NCI-H1105 (cell line): ENCODE measurements at regions not wholly inside any gene's neighbourhood (a gene's known extent, or its start where the extent isn't known, plus 50 kb on each side); places are given as distances from the start of the nearest gene placed in this dataset.
"Not testable (repeated sequence)": the region's sequence is repeated elsewhere in the genome, so short reads cannot be mapped to it uniquely, and the experiment has no call there.

Source experiments
- DNase-seq: peaks from one replicate; lab custom pipeline; 2025; lab: John Stamatoyannopoulos, UW

DNA sequence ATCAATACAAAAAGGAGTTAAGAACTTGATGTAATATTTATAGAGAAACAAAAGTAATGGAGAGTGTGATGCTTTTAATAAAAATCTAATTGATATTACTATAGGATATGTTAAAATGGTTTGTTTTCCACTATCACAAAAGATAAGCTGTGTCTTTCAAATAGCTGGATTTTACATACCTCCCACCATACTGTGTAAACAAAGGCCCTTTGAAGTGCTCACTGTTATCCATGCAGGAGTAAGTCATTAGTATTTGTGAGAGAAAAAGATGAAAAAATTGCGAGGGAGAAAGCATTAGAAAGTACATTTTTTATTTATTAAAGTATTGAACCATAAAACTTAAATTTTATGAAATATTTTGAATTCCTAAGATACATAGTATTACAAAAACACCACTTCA lies 733.0 kb downstream of the GRIK2 start:
- DNase-seq: no peak

DNA sequence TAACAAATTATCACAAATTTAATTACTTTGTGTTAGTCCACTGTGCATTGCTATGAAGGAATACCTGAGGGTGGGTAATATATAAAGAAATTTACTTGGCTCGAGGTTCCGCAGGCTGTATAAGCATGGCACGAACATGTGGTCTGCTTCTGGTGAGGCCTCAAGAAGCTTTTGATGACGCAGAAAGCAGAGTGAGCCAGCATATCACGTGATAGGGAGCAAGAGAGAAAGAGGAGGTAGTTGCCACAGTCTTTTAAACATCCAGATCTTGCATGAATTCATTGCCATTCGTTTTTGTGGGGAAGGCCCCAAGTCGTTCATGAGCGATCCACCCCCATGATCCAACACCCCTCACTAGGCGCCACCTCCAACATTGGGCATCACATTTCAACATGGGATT lies 733.7 kb downstream of the GRIK2 start:
- DNase-seq: no peak

DNA sequence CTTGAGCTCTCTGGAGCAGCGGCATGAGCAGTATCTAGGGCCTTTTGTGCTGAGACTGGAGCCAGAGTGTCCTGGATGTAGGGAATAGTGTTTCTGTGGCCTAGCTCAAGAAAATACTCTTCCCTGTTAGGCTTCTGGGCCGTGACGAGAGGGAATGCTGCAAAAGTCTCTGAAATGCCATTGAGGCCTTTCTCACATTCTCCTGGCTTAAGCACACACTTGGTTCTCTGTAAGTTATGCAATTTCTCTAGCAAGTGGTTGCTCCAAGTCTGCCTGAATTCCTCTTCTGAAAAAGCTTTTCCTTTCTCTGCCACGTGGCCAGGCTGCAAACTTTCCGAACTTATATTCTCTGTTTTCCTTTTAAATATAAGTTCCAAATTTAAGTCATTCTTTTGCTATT lies 744.4 kb downstream of the GRIK2 start:
- DNase-seq: no peak

DNA sequence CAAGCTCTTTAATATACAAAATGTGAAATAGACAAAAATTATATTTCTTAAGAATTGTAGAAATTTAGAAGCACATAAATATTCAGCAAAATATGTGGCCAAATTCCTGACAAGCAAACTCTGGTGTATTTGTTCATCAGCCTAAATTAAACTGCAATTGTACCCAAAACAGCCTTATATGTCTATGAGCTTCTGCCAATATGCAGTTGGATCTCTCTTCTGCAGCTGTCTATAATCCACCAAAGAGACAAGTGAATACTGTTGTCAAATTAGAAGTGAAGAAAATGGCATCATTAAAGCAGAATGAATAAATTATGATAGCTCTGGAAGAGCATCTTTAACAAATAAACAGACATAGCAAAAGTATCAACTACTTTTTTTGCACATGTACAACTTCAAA lies 755.7 kb downstream of the GRIK2 start:
- DNase-seq: peak; percentile 7

DNA sequence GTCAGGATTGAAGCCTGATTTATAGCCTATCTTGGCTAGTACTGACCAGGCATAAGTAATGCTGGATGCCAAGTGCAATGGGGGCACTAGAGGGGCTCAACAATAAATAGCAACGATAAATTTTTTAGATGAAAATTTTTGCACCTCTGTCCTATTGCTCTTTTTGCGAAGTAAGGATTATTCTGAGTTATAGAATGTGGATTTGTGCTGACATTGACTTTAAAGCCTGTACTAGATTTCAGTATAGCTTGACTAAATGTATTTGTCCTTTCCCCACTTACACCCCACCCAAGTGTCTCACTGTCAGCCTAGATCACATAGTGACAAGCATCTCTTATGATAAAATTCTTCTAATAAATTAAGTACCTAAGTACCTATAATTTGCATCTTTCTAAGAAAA lies 757.0 kb downstream of the GRIK2 start:
- no peak for DNase-seq

DNA sequence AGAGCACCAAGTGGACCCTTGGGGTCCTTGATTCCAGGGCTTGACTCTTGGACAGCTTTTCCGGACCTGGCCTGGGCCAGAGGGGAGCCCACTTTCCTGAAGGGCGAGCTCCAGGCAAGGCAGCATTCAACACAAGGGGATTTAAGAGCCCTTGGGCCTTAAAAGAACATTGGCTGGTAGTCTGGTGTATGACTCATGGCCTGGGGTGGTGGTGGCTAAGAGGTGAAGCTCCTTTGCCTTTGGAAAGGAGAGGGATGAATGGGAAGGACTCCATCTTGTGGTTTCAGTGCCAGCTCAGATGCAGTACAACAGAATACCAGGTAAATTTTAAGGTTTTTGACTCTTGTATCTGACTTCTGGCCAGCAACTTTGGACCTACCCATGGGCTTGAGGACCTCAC lies 760.7 kb downstream of the GRIK2 start:
- no peak for DNase-seq

DNA sequence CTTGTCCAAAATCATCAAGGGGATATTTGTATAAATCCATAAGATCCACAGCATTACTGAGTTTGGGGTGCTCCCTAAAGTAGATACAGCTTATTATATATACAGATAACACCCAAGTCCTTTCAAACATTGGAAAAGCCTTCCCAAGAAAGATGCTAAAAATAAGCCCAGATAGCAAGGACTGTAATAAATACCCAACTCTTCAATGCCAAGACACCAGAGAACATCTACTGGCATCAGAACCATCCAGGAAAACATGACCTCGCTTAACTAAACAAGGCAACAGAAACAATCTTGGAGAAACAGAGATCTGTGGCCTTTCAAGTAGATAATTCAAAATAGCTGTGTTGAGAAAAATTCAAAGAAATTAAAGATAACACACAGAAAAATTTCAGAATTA lies 761.4 kb downstream of the GRIK2 start:
- no peak for DNase-seq

DNA sequence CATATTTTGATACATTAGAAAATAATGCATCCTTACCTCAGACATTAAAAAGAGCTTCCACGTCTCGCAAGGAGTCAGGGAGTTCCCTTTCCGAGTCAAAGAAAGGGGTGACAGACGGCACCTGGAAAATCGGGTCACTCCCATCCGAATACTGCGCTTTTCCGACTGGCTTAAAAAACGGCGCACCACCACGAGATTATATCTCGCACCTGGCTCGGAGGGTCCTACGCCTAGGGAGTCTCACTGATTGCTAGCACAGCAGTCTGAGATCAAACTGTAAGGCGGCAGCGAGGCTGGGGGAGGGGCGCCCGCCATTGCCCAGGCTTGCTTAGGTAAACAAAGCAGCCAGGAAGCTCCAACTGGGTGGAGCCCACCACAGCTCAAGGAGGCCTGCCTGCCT lies 776.3 kb downstream of the GRIK2 start:
- not testable (repeated sequence) for DNase-seq

DNA sequence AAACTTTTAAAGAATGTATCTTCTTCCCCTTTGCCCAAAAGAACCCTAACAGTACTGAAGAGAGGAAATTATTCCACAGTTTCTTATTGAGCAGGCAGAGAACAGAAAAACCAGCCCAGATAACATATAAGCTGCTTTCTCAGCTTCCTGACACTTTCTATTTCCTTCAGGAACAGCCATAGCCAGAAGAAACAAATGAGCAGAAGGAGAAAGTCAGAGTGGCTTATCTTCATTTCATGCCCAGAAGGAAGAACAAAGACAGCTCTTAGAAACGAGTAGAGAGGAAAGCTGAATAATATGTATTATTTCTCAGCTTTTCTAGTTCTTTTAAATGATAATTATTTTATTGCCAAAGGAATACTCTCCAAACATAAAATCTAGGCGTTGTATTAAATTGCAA lies 793.7 kb downstream of the GRIK2 start:
- DNase-seq: no peak

DNA sequence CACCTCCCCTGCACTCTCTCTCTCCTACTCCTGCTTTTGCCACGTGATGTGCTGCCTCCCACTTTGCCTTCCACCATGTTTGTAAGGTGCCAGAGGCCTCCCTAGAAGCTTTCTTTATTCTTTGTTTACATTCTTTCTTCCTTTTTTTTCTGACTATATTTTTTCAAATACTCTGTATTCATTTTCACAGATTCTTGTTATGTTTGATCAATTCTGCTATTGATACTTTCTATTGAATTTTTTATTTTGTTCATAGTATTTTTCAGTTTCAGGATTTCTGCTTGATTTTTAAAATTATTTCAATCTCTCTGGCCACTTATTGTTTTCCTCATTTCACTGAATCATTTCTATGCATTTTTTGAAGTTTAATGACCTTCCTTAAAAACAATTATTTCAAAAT lies 801.8 kb downstream of the GRIK2 start:
- no peak for DNase-seq

DNA sequence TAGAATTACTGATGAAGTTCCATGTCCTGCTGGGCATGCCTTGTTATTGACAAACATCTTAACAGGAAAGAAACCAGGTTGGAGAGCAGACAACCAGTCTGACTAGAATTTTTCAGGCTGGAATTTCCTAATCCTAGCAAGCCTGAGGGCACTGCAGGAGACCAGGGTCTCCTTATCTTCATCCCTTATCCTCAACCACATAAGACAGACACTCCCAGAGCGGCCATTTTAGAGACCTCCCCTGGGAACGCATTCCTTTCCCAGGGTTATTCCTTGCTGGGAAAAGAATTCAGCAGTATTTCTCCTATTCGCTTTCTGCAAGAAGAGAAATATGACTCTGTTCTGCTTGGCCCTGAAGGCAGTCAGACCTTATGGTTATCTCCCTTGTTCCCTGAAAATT lies 803.7 kb downstream of the GRIK2 start:
- DNase-seq: no peak

DNA sequence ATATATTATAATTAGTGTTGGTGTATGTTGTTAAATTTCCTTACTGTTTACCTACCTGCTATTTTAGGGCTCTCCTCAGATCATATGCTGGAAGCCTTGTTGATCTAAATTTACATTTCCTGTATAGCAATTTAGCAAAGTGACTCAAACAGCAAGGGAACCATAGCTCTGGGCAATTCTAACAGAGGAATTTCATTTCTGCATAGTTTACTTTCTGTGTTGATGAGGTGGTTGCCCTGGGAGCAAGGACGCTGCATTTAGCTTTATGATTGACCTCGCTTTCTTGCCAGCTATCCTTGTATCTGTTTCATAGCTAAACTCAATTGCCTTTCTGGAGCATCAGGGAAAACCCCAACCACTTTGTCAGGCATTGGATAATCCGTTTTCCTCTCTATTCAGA lies 810.8 kb downstream of the GRIK2 start:
- no peak for DNase-seq

DNA sequence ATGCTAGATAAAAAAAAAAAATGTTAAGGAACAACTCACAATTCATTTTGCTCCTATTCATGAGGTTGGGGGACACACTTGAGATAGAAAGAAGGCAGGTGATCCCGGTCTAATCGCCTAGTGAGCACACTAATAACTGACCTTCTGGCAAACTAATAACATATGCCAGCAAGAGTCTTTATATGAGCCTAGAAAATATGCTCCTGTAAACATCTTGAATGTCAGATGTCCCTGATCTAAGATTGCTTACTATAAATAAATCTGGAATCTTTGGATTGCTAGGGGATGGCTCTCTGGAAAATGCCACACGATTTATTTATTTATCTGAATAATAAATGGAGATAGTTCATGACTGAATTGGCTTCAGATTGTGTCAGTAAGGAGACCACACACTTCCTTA lies 821.9 kb downstream of the GRIK2 start:
- DNase-seq: no peak

DNA sequence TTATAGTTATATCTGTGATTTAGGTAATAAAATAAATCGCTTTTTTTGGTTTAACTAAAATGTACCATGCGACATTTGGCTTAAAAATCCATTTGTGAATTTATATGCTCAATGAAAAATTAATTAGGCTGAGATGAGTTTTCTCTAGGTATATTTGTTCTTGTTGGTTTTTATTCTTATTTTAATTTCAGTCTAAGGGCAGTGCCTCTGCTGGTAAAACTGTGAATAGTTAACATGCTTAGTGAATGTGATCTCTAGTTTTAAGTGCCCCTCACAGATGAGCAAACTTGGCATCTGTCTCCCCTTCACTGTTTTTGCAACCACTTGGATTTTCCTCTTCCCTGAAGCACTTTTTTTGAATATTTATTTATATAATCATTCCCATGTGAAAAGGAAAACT lies 822.7 kb downstream of the GRIK2 start:
- no peak for DNase-seq

DNA sequence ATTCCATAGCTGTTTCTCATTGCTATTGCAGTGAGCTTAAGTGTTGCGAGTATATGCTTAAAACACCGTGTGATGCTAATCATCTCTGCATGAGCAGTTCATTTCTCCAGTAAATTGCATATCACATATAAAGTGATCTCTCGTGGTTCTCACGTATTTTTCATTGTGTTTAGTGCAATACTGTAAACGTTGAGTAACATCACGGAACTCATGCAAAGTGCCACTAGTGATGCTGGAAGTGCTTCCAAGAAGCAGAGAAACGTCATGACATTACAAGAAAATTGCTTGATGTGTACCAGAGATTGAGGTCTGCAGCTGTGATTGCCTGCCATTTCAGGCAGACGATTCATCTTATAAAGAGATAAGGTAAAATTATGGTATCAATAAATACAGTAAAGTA lies 830.4 kb downstream of the GRIK2 start:
- DNase-seq: no peak

DNA sequence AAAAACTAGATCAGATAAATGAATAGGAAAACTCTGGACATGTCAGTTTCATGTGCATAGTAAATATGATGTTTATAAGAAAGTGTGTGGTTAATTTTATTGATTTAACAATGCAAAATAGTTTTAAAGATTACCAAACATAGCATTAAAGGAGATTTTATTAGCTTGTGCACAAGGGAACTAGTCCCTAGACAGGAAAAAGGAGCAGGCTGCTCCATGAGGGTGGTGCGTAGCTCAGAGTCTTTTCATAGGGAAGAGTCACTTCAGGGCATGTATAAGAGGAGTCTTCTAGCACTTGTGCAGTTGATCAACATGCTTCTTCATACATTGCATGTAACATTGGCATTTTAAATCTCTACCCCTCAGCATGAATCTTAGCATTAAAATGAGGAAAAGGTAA lies 835.8 kb downstream of the GRIK2 start:
- DNase-seq: no peak
